HG02981 (cell line): ENCODE measurements at regions not wholly inside any gene's neighbourhood (a gene's known extent, or its start where the extent isn't known, plus 50 kb on each side); places are given as distances from the start of the nearest gene placed in this dataset.

ENCODE experiments used
- ATAC-seq: cut with Tn5 transposase; IDR thresholded peaks from one replicate; pipeline ENCODE4 v1.9.1; 2021; ENCODE audit warnings: mild to moderate bottlenecking, moderate library complexity; ENCODE audit not compliant: unreplicated experiment

GRCh38 chr14:83314764-83315163 lies 1781.1 kb upstream of the SEL1L start:
- ATAC-seq: no peak

- no peak for ATAC-seq
Measured at GRCh38 chr14:83316356-83316755, 1782.7 kb upstream of the SEL1L start.

- no peak for ATAC-seq
Measured at GRCh38 chr14:83320837-83321236, 1787.2 kb upstream of the SEL1L start.

GRCh38 chr14:83331513-83331912 lies 1797.9 kb upstream of the SEL1L start:
- no peak for ATAC-seq

GRCh38 chr14:83342590-83342989 lies 1808.9 kb upstream of the SEL1L start:
- no peak for ATAC-seq

GRCh38 chr14:83347874-83348273 lies 1814.2 kb upstream of the SEL1L start:
- no peak for ATAC-seq

GRCh38 chr14:83355609-83356008 lies 1822.0 kb upstream of the SEL1L start:
- no peak for ATAC-seq

- ATAC-seq: no peak
Measured at GRCh38 chr14:83356080-83356479, 1822.4 kb upstream of the SEL1L start.

- ATAC-seq: no peak
Measured at GRCh38 chr14:83372271-83372670, 1838.6 kb upstream of the SEL1L start.

GRCh38 chr14:83379436-83379835 lies 1845.8 kb upstream of the SEL1L start:
- no peak for ATAC-seq

- no peak for ATAC-seq
Measured at GRCh38 chr14:83384253-83384652, 1850.6 kb upstream of the SEL1L start.

- no peak for ATAC-seq
Measured at GRCh38 chr14:83395321-83395720, 1861.7 kb upstream of the SEL1L start.

- no peak for ATAC-seq
Measured at GRCh38 chr14:83416476-83416875, 1882.8 kb upstream of the SEL1L start.

- no peak for ATAC-seq
Measured at GRCh38 chr14:83419420-83419819, 1885.8 kb upstream of the SEL1L start.

- no peak for ATAC-seq
Measured at GRCh38 chr14:83421711-83422110, 1888.1 kb upstream of the SEL1L start.

- no peak for ATAC-seq
Measured at GRCh38 chr14:83425138-83425537, 1891.5 kb upstream of the SEL1L start.

GRCh38 chr14:83425706-83426105 lies 1892.1 kb upstream of the SEL1L start:
- ATAC-seq: no peak

- no peak for ATAC-seq
Measured at GRCh38 chr14:83433618-83434017, 1900.0 kb upstream of the SEL1L start.

GRCh38 chr14:83441801-83442200 lies 1908.1 kb upstream of the SEL1L start:
- ATAC-seq: no peak

- no peak for ATAC-seq
Measured at GRCh38 chr14:83455561-83455960, 1921.9 kb upstream of the SEL1L start.

- ATAC-seq: no peak
Measured at GRCh38 chr14:83461521-83461920, 1927.9 kb upstream of the SEL1L start.

- no peak for ATAC-seq
Measured at GRCh38 chr14:83462759-83463158, 1929.1 kb upstream of the SEL1L start.

GRCh38 chr14:83463500-83464098 lies 1929.9 kb upstream of the SEL1L start:
- ATAC-seq: peak; percentile 83
